ENCODE measurements at regions not wholly inside any gene's neighbourhood (a gene's known extent, or its start where the extent isn't known, plus 50 kb on each side); places are given as distances from the start of the nearest gene placed in this dataset.

DNA sequence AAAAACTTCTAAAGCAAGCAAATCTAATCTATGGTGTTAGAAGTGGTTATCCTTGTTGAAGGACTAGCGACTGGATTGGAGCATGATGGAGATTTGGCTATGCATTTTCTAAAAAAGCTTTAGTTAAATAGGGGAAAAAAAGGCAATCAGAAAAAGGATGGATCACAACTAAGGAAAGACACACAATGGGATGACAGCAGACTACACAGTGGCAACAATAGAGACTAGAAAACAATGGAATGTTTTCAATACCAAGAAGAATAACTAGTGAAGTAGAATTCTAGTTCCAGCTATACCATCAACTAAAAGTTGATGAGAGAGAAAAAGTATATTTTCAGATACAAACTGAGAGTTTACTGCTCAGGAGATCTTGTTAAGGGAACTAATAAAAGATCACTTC is 605.8 kb downstream of the PTPRU start:
- DNase-seq, result no peak

DNA sequence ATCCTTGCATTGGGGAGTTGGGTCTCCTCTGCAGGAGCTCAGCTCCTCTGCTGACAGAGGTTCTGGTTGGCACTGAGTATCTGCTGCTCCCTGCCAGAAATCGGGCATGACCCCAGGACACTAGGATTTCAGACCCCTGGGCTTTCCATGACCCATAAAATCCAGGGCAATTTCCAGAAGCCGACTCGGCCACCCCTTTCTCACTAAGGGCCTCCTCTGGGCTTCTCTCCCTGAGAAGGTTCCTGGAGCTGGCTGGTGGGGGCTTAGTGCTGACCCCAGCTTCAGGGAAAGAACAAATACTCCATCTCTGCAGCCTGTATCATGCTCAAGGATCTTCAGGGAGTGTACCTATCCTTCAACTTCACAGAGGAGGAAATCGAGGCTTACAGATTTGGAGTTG is 603.4 kb downstream of the PTPRU start:
- DNase-seq, result no peak

DNA sequence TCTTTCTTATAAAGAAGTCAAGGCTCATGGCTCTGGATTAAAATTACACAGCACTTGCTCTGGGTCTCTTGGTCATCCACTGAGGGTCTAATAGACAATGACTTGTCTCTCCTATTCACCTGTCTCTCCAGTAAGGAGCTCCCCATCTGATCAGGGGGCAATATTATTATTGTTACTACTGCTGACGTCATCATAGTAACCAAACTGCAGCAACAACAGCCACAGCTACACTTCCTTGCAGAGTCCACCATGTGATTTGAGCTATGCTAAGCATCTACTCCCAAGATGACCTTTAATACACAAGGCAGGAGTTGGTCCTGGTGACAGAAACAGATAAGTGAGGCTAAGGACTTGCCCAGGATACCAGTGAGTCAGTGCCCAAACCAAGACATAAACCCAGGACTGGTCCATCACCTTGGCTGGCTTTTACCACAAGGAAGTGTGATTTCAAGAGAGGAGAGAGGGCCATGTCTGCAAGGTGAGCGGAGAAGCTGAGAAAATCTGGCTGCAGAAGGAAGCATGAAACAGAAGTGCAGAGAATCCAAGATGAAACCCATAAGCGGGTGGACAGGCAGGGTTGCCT is 602.5 kb downstream of the PTPRU start:
- no peak for DNase-seq

DNA sequence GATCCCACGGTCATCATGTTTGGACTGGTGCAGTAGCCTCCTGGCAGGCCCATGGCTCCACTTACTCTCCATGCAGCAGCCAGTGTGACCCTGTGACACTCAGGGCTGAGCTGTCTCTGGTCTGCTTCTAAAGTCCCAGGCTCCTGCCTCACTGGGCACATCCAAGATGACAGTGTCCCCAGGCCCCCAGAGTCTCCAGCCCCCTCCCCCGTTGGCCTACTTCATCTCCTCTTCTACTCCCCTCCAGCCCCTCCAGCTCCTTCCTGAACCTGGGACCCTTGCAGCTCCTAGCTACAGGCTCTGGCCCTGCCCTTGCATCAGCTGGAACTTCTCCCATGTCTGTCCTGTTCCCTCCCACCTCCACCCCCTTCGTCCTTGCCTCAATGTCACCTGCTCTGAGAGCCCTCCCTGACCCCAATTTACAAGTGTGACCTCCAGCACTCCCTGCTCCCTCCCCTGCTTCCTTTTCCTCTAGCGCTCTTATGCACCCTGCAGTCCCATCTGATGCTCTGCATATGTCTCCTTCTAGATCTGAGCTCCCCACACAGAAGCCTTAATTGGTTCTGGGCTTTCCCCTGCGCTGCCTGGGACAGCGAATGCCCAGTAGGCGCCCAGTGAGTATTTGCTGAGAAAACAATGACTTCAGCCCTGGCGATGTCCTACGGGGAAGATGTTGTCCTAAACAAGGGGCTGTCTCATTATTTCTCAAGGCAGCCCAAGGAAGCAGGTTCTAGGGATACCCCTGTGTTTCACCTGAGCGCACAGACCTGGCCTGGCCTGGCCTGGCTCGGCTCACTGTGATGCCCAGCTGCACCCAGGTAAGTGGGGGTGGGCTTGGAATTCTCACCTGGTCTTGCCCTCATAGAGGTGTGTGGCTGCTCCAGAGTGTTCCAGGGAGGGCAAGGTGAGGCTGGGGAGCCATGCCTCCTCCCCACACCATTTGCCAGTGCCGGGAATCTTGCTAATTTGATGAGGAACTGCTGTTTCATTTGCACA is 600.6 kb downstream of the PTPRU start:
- no peak for DNase-seq

DNA sequence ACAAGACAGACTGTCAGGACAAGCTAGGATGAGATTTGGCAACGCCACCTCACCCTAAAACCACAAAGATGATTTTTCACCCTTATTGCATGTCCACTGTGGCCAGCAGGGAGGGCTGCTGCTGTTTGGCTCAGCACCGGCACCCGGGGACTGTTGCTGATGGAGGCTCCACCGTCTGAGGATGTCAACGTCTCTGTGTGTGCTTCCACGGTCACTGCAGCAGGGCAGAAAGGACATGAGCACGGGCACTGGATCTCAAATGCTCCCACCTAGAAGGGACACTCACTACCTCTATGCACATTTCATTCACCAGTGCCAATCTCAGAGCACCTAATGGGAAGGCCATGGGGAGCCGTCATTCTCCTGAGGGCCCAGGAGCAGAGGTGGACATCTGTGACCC is 599.6 kb downstream of the PTPRU start:
- no peak for DNase-seq

DNA sequence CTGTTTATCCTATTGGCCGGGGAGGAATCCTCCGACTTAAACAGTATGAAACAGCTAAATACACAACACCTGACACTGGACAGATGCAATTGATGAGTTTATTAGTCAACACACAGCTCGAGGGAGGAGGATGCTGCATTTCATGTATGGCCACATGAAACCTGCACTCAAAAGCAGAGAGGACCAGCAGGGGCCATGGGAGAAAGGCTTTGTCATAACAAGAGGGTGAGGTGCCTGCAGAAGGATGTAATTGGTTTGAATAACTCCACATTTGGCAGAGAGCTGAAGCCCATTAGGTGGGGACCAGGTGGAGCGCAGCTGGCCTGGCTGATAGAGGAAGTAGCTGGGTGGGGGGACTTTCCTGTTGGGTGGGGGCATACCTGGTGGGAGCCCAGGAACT is 599.1 kb downstream of the PTPRU start:
- DNase-seq, result no peak

DNA sequence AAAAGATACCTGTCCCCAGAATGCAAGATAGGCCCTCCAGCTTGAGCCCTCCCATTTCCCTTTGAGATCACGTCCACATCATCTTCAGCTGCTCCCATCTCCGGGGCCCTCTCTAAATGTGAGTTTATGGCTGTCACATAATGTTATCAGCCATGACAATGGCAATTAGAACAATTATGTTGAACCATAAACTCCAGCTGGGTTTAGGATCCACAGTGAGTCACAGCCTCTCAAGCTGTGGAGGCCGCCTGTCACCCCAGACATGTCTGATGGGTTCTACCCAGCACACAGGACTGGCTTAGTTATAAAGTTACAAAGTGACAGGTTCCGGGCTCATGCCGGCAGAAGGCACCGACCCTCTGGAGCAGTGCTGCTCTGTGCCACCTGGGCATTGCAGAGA is 597.3 kb downstream of the PTPRU start:
- DNase-seq, result no peak

DNA sequence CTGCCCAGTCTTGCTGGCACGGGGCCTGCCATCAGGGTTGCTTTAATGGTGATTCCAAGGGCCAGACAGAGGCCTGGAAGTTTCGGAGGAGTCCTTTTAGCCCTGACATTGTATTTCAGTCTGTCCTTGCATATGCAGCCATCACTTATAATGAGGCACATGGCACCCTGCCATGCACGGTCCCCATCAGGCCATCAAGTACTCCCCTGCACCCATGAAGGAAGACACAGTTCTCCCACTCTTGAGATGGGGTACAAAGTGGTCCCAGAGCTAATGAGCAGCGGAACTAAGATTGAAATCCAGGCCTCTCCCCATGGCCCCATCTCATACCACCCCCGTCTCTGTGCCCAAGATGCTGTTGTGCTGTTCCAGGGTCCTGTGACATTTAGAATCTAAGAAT is 596.6 kb downstream of the PTPRU start:
- DNase-seq, result no peak

DNA sequence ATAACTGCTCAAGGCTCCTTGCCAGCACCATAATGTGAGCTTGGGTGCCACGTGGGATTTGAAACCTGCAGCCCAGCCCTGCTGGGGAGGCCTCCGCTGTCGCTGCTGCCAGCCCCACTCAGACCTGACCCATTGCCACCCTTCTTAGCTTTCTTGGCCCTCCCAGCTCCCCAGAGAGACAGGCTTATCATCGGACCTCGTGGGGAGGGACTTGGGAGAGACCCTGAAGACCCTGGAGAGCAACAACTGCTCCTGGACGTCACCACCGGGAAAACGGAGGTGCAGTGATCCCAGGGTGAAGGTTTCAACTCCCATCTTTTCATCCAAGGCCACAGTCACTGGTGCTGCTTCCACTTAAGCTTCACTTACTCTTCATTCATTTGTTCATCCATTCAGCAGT is 596.1 kb downstream of the PTPRU start:
- no peak for DNase-seq

DNA sequence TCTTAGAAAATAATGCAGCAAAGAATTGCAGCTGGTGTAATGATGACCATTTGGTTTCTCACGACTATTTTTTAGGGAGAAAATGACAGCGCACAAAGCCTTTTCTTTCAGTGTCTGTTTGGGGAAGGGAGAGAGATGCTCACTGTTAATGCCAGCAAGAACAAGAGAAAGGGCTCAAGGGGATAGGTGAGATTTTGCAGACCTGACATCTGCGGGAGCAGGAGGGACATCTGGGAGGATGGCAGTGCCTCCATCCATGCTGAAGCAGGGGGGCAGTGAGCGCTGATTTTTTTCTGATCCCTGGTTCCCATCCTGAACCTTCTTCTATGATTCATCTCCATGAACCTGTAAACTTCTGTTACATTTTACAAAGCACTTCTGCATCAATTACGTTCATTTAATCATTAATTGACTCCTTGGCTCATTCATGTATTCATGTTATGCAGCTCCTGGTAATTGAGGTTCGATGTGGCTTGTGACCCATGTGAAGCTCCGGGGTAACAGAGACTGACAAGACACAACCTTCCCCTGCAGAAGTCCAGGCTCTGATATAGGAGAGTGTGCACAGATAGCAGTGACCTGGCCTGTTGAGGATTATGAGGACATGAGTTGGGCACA is 595.3 kb downstream of the PTPRU start:
- DNase-seq, result no peak

DNA sequence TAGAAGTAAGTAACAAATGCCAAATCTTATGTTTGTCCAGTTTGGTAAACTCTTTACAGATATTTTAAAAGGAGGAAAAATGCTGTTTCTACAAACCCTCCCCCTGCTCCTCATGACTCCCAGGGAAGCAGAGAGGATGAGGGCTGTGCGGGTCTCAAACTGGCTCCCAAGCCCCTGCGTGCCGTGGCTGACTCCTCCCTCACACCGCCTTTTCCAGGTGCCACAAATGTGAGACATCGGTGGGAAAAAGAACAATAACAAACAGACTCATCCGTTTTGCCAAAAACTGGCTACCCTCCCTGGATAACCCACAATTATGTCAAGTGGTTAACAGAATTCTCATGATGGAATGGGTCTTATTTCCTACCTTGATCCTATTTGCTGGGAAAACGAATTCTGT is 594.6 kb downstream of the PTPRU start:
- no peak for DNase-seq

DNA sequence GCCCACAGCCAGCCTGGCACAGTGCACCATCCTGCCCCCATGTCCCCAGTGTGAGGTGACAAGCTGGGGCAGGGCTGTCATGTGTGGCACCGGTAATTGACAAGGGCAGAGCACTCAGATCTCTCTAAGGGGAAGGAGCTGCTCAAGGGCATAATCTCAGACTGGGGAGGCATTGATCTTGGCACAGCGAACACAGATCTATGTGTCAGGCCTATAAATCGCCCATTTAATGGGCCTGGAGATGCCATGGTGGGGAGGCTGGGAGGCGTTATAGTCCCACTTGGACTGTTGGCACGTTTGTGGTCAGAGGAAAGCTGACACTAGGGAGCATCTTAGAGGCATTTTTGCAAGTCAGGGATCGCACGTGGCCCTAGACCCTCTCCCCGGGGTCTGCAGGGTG is 594.1 kb downstream of the PTPRU start:
- DNase-seq, result no peak

DNA sequence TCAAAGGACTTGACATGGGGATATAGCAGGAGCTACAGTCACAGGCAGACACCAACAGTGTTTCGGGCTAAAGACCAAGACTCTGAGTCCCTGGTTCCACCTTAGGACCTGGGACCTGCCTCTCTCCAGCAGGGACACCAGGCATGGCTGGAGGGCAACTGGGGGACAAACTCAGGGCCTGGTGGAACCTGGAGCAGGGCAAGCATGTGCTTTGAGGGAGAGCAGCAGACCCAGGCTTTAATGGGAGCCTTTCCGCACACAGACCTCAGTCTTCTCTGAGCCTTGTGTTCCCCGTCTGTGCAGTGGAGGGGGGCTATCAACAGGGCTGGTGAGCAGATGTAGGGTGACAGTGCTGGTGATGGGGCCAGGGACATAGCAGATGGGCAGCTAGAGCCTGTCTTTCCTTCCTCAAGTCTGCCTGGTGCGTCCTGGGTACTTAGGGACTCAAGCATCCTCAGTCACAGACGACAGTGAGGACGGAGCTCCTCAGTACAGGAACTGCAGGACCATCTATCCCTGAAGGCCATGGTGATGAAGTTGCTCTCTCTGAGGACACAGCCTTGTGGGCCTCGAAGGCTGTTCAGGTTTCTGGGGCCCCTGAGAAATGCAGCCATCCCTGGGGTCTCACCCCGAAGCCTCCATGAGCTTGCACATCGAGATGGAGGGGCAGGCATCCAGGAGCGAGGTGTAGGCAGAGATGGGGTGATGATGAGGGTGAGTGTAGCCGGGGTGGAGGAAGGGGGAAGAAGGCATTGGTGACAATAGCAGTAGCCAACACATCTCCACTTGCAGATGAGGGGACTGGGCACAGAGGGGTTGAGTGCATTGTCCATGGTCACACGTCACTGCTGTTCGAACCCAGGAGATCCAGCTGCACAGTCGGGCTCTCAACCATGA is 593.4 kb downstream of the PTPRU start:
- DNase-seq, result no peak

DNA sequence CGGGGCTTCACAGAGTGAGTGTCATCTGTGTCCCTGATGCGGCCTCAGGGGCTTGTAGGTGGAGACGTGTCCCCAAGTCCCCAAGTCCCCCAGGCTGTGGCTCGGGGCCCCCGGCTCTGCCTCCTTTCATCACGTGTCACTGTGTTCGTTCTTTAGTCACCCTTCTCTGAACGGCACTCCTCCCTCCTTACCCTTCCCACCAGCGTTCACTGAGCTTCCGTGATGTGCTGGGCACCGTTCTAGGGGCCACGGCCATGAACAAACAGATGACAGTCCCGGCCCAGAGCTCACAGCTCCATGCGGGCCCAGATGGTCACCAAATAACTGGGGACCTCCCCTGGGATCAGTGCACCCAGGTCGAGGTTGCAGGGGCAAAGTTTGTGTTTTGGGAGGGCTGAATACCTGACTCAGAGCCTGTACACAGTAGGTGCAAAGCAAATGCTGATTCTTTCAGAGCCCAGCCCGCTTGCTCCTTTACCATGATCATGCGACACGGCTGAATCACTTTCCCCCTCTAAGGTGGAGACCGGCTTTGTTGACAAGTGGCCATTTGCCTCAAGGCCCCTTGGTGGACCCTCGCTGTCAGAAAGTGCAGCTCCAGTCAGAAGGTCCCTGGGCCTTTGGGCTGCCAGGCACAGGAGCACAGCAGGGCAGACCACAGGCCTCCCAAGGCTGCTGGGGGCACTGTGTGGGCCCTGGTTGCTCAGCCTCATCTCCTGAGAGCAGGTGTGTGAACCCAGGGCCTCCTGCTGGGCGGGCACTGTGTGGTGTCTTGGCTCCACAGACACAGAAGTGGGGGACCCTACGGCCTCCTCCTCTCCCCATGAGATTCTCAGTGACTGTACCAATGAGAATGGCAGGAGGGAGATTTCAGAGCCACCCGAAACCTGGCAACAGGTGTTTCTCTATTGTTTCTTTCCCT is 592.5 kb downstream of the PTPRU start:
- DNase-seq, result no peak

DNA sequence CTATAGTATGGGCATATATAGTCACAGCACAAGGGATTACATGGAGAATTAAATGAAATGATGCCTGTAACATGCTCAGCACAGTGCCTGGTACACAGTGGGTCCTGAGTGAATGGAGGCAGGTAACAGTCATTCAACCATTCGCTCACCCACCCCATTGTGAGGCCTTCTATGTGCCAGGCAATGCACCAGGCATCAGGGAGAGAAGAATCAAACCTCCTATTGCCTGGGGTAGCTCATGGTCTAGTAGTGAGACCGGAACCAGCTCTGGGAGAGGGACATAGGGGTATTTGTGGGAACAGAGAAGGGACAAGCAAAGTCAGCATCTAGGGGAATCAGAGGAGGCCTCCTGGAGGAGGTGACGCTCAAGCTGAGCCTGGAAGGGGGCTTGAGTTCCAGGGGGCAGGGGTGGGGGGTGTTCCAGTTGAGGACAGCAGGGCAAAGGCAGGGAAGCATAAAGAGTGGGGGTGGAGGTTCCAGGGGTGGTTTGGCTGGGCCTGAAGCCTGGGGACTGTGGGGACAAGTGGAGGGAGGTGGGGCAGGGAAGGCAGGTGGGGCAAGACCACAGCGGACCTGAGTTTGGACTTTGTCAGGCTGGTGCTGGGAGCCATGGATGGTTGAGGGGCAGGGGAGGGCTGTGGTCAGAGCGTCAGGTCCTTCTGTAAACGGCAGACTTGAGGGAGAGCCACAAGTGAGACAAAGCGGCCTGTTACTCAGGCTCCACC is 591.6 kb downstream of the PTPRU start:
- no peak for DNase-seq

DNA sequence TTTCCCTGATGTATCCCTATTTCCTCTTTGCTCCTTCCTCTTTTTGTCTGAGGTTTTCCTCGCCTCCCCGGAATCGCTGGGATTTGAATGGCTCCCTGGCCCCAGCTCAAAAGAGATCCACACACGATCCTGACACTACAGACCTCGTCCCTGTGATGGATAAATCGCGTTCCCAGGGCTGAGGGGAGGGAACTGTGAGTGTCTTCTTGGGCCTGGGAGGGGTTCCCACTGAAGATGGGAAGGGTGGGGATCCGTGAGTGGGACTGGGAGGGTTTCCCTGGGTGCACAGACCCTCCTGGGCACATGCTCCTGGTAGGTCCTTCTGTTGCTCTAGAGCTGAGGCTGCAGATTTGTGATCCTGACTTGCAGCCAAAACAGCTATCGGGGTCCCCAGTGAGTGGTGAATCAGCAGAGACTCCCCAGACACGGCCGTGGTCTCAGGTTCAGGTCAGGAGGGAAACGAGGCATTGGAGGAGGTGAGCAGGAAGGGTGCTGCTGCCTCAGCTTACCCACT is 591.0 kb downstream of the PTPRU start:
- no peak for DNase-seq

DNA sequence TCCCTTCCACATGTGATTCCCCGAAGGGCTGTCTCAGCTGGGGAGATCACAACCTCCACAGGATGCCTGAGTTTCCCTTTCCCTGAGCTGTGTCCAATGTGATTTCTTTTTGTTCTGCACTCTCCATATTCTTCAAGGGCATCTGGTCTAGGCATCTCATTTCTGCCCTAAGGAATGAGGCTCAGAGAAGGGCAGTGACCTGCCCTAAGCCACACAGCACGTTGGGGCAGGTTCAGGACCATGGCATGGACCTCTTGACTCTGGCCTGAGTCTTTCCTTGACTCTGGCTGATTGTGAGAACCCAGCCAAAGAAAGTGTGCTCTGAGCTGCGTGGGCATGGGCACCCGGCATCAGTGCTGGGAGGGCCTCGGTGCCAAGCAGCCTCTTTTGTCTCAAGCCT is 590.3 kb downstream of the PTPRU start:
- no peak for DNase-seq

DNA sequence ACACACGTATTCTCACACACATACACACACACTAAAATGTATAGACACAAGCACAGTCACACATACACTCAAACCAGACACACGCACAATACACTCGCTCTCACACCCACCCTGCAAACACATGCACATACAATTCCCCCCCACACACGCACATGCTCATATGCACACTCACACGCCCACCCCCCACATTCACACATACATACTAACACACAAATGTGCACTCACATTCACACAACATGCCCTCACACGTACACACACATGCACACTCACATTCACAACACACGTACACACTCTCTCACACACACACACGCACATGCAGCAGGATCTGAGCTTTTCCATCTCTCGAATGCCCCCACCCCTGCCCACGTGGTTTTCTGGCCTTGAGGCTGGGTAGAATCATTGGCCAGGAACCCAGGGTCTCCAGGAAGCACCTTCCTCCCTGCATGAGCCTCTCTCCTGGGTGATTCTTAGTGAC is 589.7 kb downstream of the PTPRU start:
- DNase-seq, result no peak

DNA sequence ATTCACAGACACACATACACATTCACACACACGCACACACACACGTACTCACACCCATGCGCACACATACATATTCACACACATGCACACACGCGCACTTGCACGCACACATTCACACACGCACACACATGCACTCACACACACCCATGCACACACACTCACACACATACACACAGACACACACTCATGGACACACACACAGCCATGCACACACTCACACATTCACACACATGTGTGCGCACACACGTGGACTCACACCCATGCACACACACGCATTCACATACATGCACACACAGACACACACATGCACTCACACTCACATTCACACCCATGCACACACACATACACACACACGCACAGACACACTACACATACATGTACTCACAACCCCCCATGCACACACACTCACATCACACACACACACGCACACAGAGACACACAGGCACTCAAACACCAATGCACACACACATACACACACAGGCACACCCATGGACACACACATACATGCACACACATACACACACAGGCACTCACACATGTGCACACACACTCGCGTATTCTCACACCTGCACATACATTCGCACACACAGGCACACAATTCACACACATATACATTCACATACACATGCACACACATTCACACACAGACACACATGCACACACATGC is 589.1 kb downstream of the PTPRU start:
- no peak for DNase-seq
